ENCODE measurements at regions not wholly inside any gene's neighbourhood (a gene's known extent, or its start where the extent isn't known, plus 50 kb on each side); places are given as distances from the start of the nearest gene placed in this dataset.

GRCh38 chr11:130617001-130617400 lies 168.6 kb downstream of the ADAMTS15 start:
- TF ChIP-seq, protein P1, sequence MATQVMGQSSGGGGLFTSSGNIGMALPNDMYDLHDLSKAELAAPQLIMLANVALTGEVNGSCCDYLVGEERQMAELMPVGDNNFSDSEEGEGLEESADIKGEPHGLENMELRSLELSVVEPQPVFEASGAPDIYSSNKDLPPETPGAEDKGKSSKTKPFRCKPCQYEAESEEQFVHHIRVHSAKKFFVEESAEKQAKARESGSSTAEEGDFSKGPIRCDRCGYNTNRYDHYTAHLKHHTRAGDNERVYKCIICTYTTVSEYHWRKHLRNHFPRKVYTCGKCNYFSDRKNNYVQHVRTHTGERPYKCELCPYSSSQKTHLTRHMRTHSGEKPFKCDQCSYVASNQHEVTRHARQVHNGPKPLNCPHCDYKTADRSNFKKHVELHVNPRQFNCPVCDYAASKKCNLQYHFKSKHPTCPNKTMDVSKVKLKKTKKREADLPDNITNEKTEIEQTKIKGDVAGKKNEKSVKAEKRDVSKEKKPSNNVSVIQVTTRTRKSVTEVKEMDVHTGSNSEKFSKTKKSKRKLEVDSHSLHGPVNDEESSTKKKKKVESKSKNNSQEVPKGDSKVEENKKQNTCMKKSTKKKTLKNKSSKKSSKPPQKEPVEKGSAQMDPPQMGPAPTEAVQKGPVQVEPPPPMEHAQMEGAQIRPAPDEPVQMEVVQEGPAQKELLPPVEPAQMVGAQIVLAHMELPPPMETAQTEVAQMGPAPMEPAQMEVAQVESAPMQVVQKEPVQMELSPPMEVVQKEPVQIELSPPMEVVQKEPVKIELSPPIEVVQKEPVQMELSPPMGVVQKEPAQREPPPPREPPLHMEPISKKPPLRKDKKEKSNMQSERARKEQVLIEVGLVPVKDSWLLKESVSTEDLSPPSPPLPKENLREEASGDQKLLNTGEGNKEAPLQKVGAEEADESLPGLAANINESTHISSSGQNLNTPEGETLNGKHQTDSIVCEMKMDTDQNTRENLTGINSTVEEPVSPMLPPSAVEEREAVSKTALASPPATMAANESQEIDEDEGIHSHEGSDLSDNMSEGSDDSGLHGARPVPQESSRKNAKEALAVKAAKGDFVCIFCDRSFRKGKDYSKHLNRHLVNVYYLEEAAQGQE (IDR thresholded peaks at IDR 0.05; ENCODE audit: insufficient read depth in 1 of 2, low read depth in 2 of 2, low read length in 2 of 2): no peak
- no peak for TF ChIP-seq SIN3A (IDR thresholded peaks at IDR 0.05; ENCODE audit: borderline replicate concordance, insufficient read depth, low read length)

All from PFSK-1 (cell line).